Adrenal gland (tissue), 9 donors: ENCODE measurements at regions not wholly inside any gene's neighbourhood (a gene's known extent, or its start where the extent isn't known, plus 50 kb on each side); places are given as distances from the start of the nearest gene placed in this dataset.

Source experiments
- DNase-seq, 7 donors: peaks; one replicate each; pipeline ENCODE4 v3.0.0-alpha.2; 2019 to 2020
- H3K27ac ChIP-seq, 5 donors: fragments of 200-600 bp; sonication (generic) in 4 of 5; 1 replicate in 3 of 5; 2 replicates in 2 of 5; pipeline versions ENCODE4 v1.5.1 to v1.8.0; 2016 to 2020; ENCODE audit warnings: mild to moderate bottlenecking in 1 of 5
- H3K27me3 ChIP-seq: fragments of 200-600 bp; 2 replicates; pipeline ENCODE4 v1.8.0; 2021
- H3K36me3 ChIP-seq, 2 donors: fragments of 200-600 bp; replicated peaks in 1 of 2; 1 replicate in 1 of 2; 2 replicates in 1 of 2; pipeline versions ENCODE4 v1.5.1 to v1.8.0; 2018 to 2022
- H3K4me1 ChIP-seq, 2 donors: fragments of 200-600 bp; replicated peaks in 1 of 2; 1 replicate in 1 of 2; 2 replicates in 1 of 2; pipeline versions ENCODE4 v1.5.1 to v1.8.0; 2018 to 2021
- H3K4me3 ChIP-seq, 4 donors: fragments of 200-600 bp; sonication (generic) in 3 of 4; one replicate each; pipeline ENCODE4 v1.5.1; 2016 to 2018
- H3K9me3 ChIP-seq, 3 donors: fragments of 200-600 bp; sonication (generic) in 1 of 3; replicated peaks in 1 of 3; 1 replicate in 2 of 3; 2 replicates in 1 of 3; pipeline versions ENCODE4 v1.5.1 to v1.8.0; 2016 to 2021
- CTCF ChIP-seq, 6 experiments: fragments of 450-650 bp in 4 of 6; fragments of 200-600 bp in 2 of 6; sonication (generic) in 1 of 6; IDR thresholded peaks; 1 replicate in 5 of 6; 2 replicates in 1 of 6; pipeline versions ENCODE4 v1.5.1 to v1.8.0; 2016 to 2021; ENCODE audit warnings: antibody characterized with exemption in 6 of 6, mild to moderate bottlenecking in 2 of 6, moderate library complexity in 1 of 6
- POLR2A ChIP-seq, 2 donors: fragments of 450-650 bp; IDR thresholded peaks; one replicate each; pipeline ENCODE4 v1.6.1; 2017; ENCODE audit warnings: antibody characterized with exemption in 2 of 2, mild to moderate bottlenecking in 2 of 2, moderate library complexity in 1 of 2
- WGBS, 4 donors: extraction: QIAGEN DNeasy Blood & Tissue Kit in 2 of 4; methylation state at CpG; one replicate each; pipeline versions ENCODE4 v1.1.5 to v1.1.7; 2013 to 2017; 5-methylcytosine and 5-hydroxymethylcytosine counted together
- intact Hi-C, 2 donors: fragments of 100-400 bp; cut with DNase I; formaldehyde crosslinking; loops; one replicate each; pipeline versions ENCODE4 v1.14.1 to v1.15.0; 2022 to 2023
- donor health status: healthy with polysubstance abuse.
- donor health status: Bipolar disorder and iron deficiency.
- donor health status: DM: yes; HTN: yes; CAD: no.
- donor health status: DM: no; HTN: no; CAD: no.
- donor health status: DM: no; HTN: no; CAD: no.

DNA sequence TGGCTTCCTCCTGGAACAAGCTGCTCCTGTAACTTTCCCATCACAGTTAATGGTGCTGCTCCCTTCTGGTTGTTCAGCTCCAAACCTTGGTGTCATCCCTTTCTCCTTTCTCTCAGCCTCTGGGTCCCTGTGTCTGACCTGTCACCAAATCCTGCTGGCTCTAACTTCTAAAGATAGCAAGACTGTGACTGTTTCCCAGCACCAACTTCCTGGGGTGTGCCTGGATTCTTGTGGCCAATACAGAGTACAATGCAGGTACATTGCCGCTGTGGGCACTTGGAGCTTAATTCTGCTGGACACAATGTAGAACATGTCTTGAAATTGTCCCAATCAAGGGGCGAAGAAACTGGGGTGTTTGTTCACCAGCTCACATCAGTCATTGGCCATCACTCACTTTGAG is 156.7 kb upstream of the CSF3R start:
- Histone ChIP-seq H3K9me3 (no peaks in the 10 kb centered on the region), H3K27me3 (peaks cover 5% of the 10 kb centered on the region), H3K4me3 (no peak overlapping the region), H3K4me1 (no peaks in the 10 kb centered on the region), H3K27ac (no peak overlapping the region), H3K36me3 (no peaks in the 10 kb centered on the region)
- no peak for DNase-seq
- no peak for TF ChIP-seq POLR2A (IDR thresholded peaks at IDR 0.05)
- no peak for TF ChIP-seq CTCF (IDR thresholded peaks at IDR 0.05)
- 71 to 89% (median 87%) methylated on average over 1 to 2 of the region's 2 CpGs; no CpG with 5 or more reads in 1 of the 4 donors for WGBS, 4 donors
- intact Hi-C loops, result no loop called here

- WGBS, 4 donors, result 59 to 72% (median 63%) methylated on average over 3 of the region's 3 CpGs
- no peaks in the 10 kb centered on the region for H3K4me1 ChIP-seq
- H3K9me3 ChIP-seq, result no peaks in the 10 kb centered on the region
- no peak for TF ChIP-seq POLR2A (IDR thresholded peaks at IDR 0.05)
- H3K27ac ChIP-seq, result no peak overlapping the region
- H3K36me3 ChIP-seq, result no peaks in the 10 kb centered on the region
- DNase-seq, result no peak
- H3K4me3 ChIP-seq, result no peak overlapping the region
- peaks cover 5% of the 10 kb centered on the region for H3K27me3 ChIP-seq
- intact Hi-C loops, result no loop called here
These were observed 155.6 kb upstream of the CSF3R start for GRCh38 chr1:36638268-36638667.

GRCh38 chr1:36636206-36636605 is 153.5 kb upstream of the CSF3R start:
- no peak for TF ChIP-seq POLR2A (IDR thresholded peaks at IDR 0.05)
- TF ChIP-seq CTCF (IDR thresholded peaks at IDR 0.05), result no peak
- Histone ChIP-seq H3K36me3 (no peaks in the 10 kb centered on the region), H3K27me3 (peaks cover 5% of the 10 kb centered on the region), H3K4me1 (no peaks in the 10 kb centered on the region), H3K27ac (no peak overlapping the region), H3K9me3 (no peaks in the 10 kb centered on the region), H3K4me3 (no peak overlapping the region)
- 82 to 87% (median 84%) methylated on average over 10 of the region's 10 CpGs for WGBS, 4 donors
- DNase-seq, result no peak
- intact Hi-C loops, result no loop called here

DNA sequence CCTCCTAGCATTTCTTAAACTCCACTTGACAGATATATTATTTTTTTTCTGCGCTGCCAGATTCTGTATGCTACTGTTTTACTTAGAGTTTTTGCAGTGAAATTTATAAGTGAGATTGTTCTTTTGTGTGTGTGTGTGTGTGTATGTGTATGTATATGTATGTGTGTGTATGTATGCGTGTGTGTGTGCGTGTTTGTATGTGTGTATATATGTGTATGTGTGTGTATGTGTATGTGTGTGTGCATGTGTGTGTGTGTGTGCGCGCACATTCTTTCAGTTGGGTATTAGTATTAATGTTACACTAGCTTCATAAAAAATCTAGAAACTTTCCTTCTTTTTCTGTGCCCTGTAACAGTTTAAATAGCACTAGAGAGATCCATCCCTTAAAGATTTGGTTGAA is 152.6 kb upstream of the CSF3R start:
- Histone ChIP-seq H3K36me3 (no peaks in the 10 kb centered on the region), H3K9me3 (no peaks in the 10 kb centered on the region), H3K4me3 (no peak overlapping the region), H3K27ac (no peak overlapping the region), H3K4me1 (no peaks in the 10 kb centered on the region), H3K27me3 (peaks cover 5% of the 10 kb centered on the region)
- no peak for DNase-seq
- intact Hi-C loops, result no loop called here
- 87 to 95% (median 91%) methylated on average over 5 of the region's 5 CpGs for WGBS, 4 donors
- no peak for TF ChIP-seq CTCF (IDR thresholded peaks at IDR 0.05)
- TF ChIP-seq POLR2A (IDR thresholded peaks at IDR 0.05), result no peak

DNA sequence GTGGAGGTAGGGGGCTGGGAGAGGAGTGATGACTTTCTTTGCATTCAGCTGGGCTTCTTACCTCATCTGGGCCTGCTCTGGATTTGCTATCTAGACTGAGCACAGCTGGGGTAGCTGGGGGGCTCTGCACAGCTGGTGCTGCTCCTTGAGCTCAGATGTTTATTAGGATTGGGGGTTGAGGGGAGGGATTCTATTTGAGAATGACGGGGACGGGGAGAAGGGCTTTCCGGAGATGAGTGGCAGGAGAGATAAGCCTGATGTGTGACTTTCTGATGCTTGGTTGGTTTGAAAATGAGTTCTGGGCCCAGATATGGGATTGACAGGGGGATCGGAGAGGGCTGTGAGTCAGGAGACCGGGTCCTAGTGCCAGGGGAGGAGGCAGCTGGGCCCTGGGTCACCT is 146.1 kb upstream of the CSF3R start:
- no peaks in the 10 kb centered on the region for H3K9me3 ChIP-seq
- H3K27me3 ChIP-seq, result peaks cover 7% of the 10 kb centered on the region
- H3K36me3 ChIP-seq, result no peaks in the 10 kb centered on the region
- intact Hi-C loops, result no loop called here
- no peaks in the 10 kb centered on the region for H3K4me1 ChIP-seq
- 78 to 87% (median 84%) methylated on average over 5 of the region's 5 CpGs for WGBS, 4 donors
- no peak for TF ChIP-seq CTCF (IDR thresholded peaks at IDR 0.05)
- TF ChIP-seq POLR2A (IDR thresholded peaks at IDR 0.05), result no peak
- DNase-seq, result no peak
- H3K27ac ChIP-seq, result no peak overlapping the region
- no peak overlapping the region for H3K4me3 ChIP-seq
